ENCODE measurements at regions not wholly inside any gene's neighbourhood (a gene's known extent, or its start where the extent isn't known, plus 50 kb on each side); places are given as distances from the start of the nearest gene placed in this dataset.
A peak's percentile ranks its signal among the peaks of the same experiment; 100 is the strongest.

GRCh38 chr15:69530991-69531664 lies 78.5 kb downstream of the RPLP1 start:
- peak; percentile 16 for DNase-seq

GRCh38 chr15:69531665-69532027 lies 79.0 kb downstream of the RPLP1 start:
- DNase-seq = no peak

GRCh38 chr15:69532066-69532465 lies 79.4 kb downstream of the RPLP1 start:
- DNase-seq = no peak

- DNase-seq = no peak
Measured at GRCh38 chr15:69532856-69533255, 80.2 kb downstream of the RPLP1 start.

- no peak for DNase-seq
Measured at GRCh38 chr15:69533522-69533921, 80.9 kb downstream of the RPLP1 start.

GRCh38 chr15:69535101-69535638 lies 82.6 kb downstream of the RPLP1 start:
- DNase-seq = no peak

GRCh38 chr15:69535998-69536397 lies 83.4 kb downstream of the RPLP1 start:
- DNase-seq = no peak

- DNase-seq = no peak
Measured at GRCh38 chr15:69536726-69537512, 84.3 kb downstream of the RPLP1 start.

- DNase-seq = no peak
Measured at GRCh38 chr15:69537901-69538300, 85.3 kb downstream of the RPLP1 start.

GRCh38 chr15:69538379-69538778 lies 85.8 kb downstream of the RPLP1 start:
- DNase-seq = no peak

GRCh38 chr15:69539345-69539744 lies 86.7 kb downstream of the RPLP1 start:
- no peak for DNase-seq

GRCh38 chr15:69540622-69541021 lies 88.0 kb downstream of the RPLP1 start:
- no peak for DNase-seq

- DNase-seq = no peak
Measured at GRCh38 chr15:69542028-69542427, 89.4 kb downstream of the RPLP1 start.

GRCh38 chr15:69543681-69544364 lies 91.2 kb downstream of the RPLP1 start:
- no peak for DNase-seq

GRCh38 chr15:69544365-69545113 lies 91.9 kb downstream of the RPLP1 start:
- no peak for DNase-seq

GRCh38 chr15:69546182-69546581 lies 93.6 kb downstream of the RPLP1 start:
- no peak for DNase-seq

- no peak for DNase-seq
Measured at GRCh38 chr15:69548395-69549180, 96.0 kb downstream of the RPLP1 start.

- no peak for DNase-seq
Measured at GRCh38 chr15:69551391-69552056, 98.9 kb downstream of the RPLP1 start.

- DNase-seq = no peak
Measured at GRCh38 chr15:69552057-69552815, 99.6 kb downstream of the RPLP1 start.

- DNase-seq = no peak
Measured at GRCh38 chr15:69553686-69554085, 101.1 kb downstream of the RPLP1 start.

Measured in occipital lobe (tissue), 1 donor.